B cell (primary cell): ENCODE measurements at regions not wholly inside any gene's neighbourhood (a gene's known extent, or its start where the extent isn't known, plus 50 kb on each side); places are given as distances from the start of the nearest gene placed in this dataset.

Source experiments
- ATAC-seq: fragments of 200-7000 bp; cut with Tn5 transposase; one replicate; pipeline ENCODE4 v1.10.0; 2021; ENCODE audit warnings: low read depth, mild to moderate bottlenecking, moderate number of reproducible peaks, moderate library complexity
- CTCF ChIA-PET: fragments of 350-600 bp; sonication (Branson Sonifier 250); formaldehyde crosslinking; loops from one replicate; lab custom pipeline; 2021; ENCODE audit warnings: antibody characterized with exemption, inconsistent platforms; lab: Charles Lee
- POLR2A ChIA-PET: fragments of 350-600 bp; sonication (Branson Sonifier 250); formaldehyde crosslinking; loops from one replicate; lab custom pipeline; 2021; ENCODE audit warnings: antibody characterized with exemption; lab: Charles Lee
- DNase-seq: peaks from one replicate; pipeline ENCODE4 v3.0.0; 2013
- H2AFZ ChIP-seq: 2 replicates; pipeline ENCODE4 v1.6.1; 2012; ENCODE audit warnings: mild to moderate bottlenecking, low read depth, low read length; ENCODE audit not compliant: insufficient read depth, poor library complexity, severe bottlenecking
- H3K27ac ChIP-seq, 2 donors: 1 replicate in 1 of 2; 2 replicates in 1 of 2; pipeline ENCODE4 v1.5.1; 2012 to 2013; ENCODE audit warnings: low read length in 2 of 2, mild to moderate bottlenecking in 2 of 2, moderate library complexity in 1 of 2
- H3K27me3 ChIP-seq, 4 experiments: fragments of 200-600 bp in 1 of 4; sonication (generic) in 1 of 4; replicated peaks in 1 of 4; 1 replicate in 2 of 4; 2 replicates in 2 of 4; pipeline versions ENCODE4 v1.6.1 to v1.7.0; 2013 to 2016; ENCODE audit warnings: low read length in 3 of 4, mild to moderate bottlenecking in 2 of 4, mixed read lengths in 1 of 4, moderate library complexity in 1 of 4; ENCODE audit not compliant: insufficient read depth in 4 of 4, control insufficient read depth in 3 of 4; ENCODE audit errors: control extremely low read depth in 1 of 4
- H3K36me3 ChIP-seq, 2 experiments: replicated peaks in 1 of 2; 1 replicate in 1 of 2; 2 replicates in 1 of 2; pipeline versions ENCODE4 v1.6.1 to v1.7.1; 2013; ENCODE audit warnings: low read length in 1 of 2; ENCODE audit not compliant: insufficient read depth in 2 of 2, control insufficient read depth in 1 of 2; ENCODE audit errors: control extremely low read depth in 1 of 2, extremely low read depth in 1 of 2
- H3K4me1 ChIP-seq, 2 donors: fragments of 200-600 bp in 1 of 2; sonication (generic) in 1 of 2; 1 replicate in 1 of 2; 2 replicates in 1 of 2; pipeline versions ENCODE4 v1.5.1 to v1.6.1; 2013 to 2017; ENCODE audit warnings: low read length in 2 of 2; ENCODE audit not compliant: control insufficient read depth in 2 of 2, insufficient read depth in 2 of 2
- H3K4me2 ChIP-seq: replicated peaks from 2 replicates; pipeline ENCODE3; 2012; ENCODE audit warnings: mild to moderate bottlenecking, low read depth, low read length; ENCODE audit not compliant: poor library complexity, severe bottlenecking
- H3K4me3 ChIP-seq, 5 experiments: fragments of 200-600 bp in 1 of 5; sonication (generic) in 1 of 5; 1 replicate in 3 of 5; 2 replicates in 2 of 5; pipeline versions ENCODE4 v1.5.1 to v1.7.0; 2011 to 2016; ENCODE audit warnings: low read length in 4 of 5, mild to moderate bottlenecking in 4 of 5, low read depth in 2 of 5, control low read depth in 1 of 5, moderate library complexity in 1 of 5; ENCODE audit not compliant: insufficient read depth in 1 of 5; ENCODE audit errors: control extremely low read depth in 1 of 5, extremely low read depth in 1 of 5
- H3K79me2 ChIP-seq: fragments of 200-600 bp; sonication (generic); one replicate; pipeline ENCODE4 v1.6.0; 2016; ENCODE audit warnings: low read length; ENCODE audit not compliant: control insufficient read depth, insufficient read depth
- H3K9ac ChIP-seq: fragments of 200-600 bp; sonication (generic); 2 replicates; pipeline ENCODE4 v1.6.1; 2017; ENCODE audit warnings: mild to moderate bottlenecking, low read length, moderate library complexity
- H3K9me3 ChIP-seq, 3 donors: one replicate each; pipeline versions ENCODE4 v1.6.1 to v1.7.1; 2013; ENCODE audit warnings: low read length in 2 of 3; ENCODE audit not compliant: control insufficient read depth in 2 of 3, insufficient read depth in 1 of 3; ENCODE audit errors: control extremely low read depth in 1 of 3
- H4K20me1 ChIP-seq: 2 replicates; pipeline ENCODE4 v1.6.0; 2012; ENCODE audit warnings: mild to moderate bottlenecking, low read length; ENCODE audit not compliant: insufficient read depth, control insufficient read depth, poor library complexity, severe bottlenecking
- H3K27ac Mint-ChIP-seq: one replicate; pipeline ENCODE4 v1.8.0; 2021; ENCODE audit warnings: mixed read lengths
- H3K27me3 Mint-ChIP-seq: one replicate; pipeline ENCODE4 v1.8.0; 2021; ENCODE audit warnings: mixed read lengths
- H3K4me1 Mint-ChIP-seq: one replicate; pipeline ENCODE4 v1.8.0; 2021; ENCODE audit warnings: mixed read lengths
- H3K4me3 Mint-ChIP-seq: one replicate; pipeline ENCODE4 v1.8.0; 2021; ENCODE audit warnings: mixed read lengths
- H3K9me3 Mint-ChIP-seq: one replicate; pipeline ENCODE4 v1.8.0; 2022; ENCODE audit warnings: mixed read lengths; ENCODE audit not compliant: insufficient read depth
- CTCF ChIP-seq: fragments of 200-600 bp; IDR thresholded peaks from one replicate; pipeline ENCODE4 v1.8.0; 2022; ENCODE audit warnings: antibody characterized with exemption, mild to moderate bottlenecking
- EZH2 ChIP-seq: IDR thresholded peaks from 2 replicates; pipeline ENCODE4 v1.6.1; 2012; ENCODE audit warnings: borderline replicate concordance, low read depth, mild to moderate bottlenecking, moderate library complexity, low read length; ENCODE audit not compliant: insufficient read depth, poor library complexity, severe bottlenecking
- WGBS: methylation state at CpG from one replicate; pipeline ENCODE4 v1.1.5; 2013; ENCODE audit warnings: missing lambda C conversion rate; ENCODE audit not compliant: insufficient coverage; 5-methylcytosine and 5-hydroxymethylcytosine counted together
- intact Hi-C: fragments of 100-400 bp; cut with micrococcal nuclease; formaldehyde crosslinking; loops from one replicate; pipeline ENCODE4 v1.10.0; 2022

- intact Hi-C loops = no loop called here
- H3K4me2 ChIP-seq = no peak overlapping the region
- no peaks in the 10 kb centered on the region for H3K27me3 ChIP-seq
- no peak overlapping the region for H3K9ac ChIP-seq
- H3K27ac Mint-ChIP-seq = no peak overlapping the region
- no peaks in the 10 kb centered on the region for H3K27me3 Mint-ChIP-seq
- no peak overlapping the region for H3K4me3 ChIP-seq
- no peak overlapping the region for H3K4me3 Mint-ChIP-seq
- no peaks in the 10 kb centered on the region for H3K79me2 ChIP-seq
- DNase-seq = no peak
- H4K20me1 ChIP-seq = no peaks in the 10 kb centered on the region
- H3K4me1 Mint-ChIP-seq = no peaks in the 10 kb centered on the region
- no peaks in the 10 kb centered on the region for H3K36me3 ChIP-seq
- H2AFZ ChIP-seq = no peak overlapping the region
- ChIA-PET CTCF (no interaction called here), POLR2A (no interaction called here)
- TF ChIP-seq EZH2 (no peak), CTCF (no peak)
- WGBS = 100% methylated on average over 3 of the region's 6 CpGs
- H3K27ac ChIP-seq = no peak overlapping the region
- no peak for ATAC-seq
- H3K9me3 Mint-ChIP-seq = no peaks in the 10 kb centered on the region
- no peaks in the 10 kb centered on the region for H3K4me1 ChIP-seq
- H3K9me3 ChIP-seq = peaks cover 0 to 6% (median 3%) of the 10 kb centered on the region in 3 donors
Observed at GRCh38 chr4:189409158-189409557, 531.5 kb upstream of the FRG1 start.

GRCh38 chr4:189414021-189414420 is 526.7 kb upstream of the FRG1 start:
- H3K9me3 ChIP-seq = no peaks in the 10 kb centered on the region
- no peak overlapping the region for H3K27ac ChIP-seq
- no peaks in the 10 kb centered on the region for H4K20me1 ChIP-seq
- no peak overlapping the region for H3K4me2 ChIP-seq
- 84% methylated on average over 3 of the region's 4 CpGs for WGBS
- TF ChIP-seq CTCF (no peak), EZH2 (no peak)
- no peaks in the 10 kb centered on the region for H3K4me1 ChIP-seq
- DNase-seq (no peak), ATAC-seq (no peak)
- POLR2A ChIA-PET = no interaction called here
- no peaks in the 10 kb centered on the region for H3K79me2 ChIP-seq
- intact Hi-C loops = no loop called here
- no peaks in the 10 kb centered on the region for H3K27me3 Mint-ChIP-seq
- H3K9me3 Mint-ChIP-seq = no peaks in the 10 kb centered on the region
- CTCF ChIA-PET = no interaction called here
- H3K4me3 Mint-ChIP-seq = no peak overlapping the region
- no peak overlapping the region for H3K9ac ChIP-seq
- no peak overlapping the region for H2AFZ ChIP-seq
- no peaks in the 10 kb centered on the region for H3K36me3 ChIP-seq
- no peak overlapping the region for H3K4me3 ChIP-seq
- no peaks in the 10 kb centered on the region for H3K4me1 Mint-ChIP-seq
- H3K27ac Mint-ChIP-seq = no peak overlapping the region
- H3K27me3 ChIP-seq = no peaks in the 10 kb centered on the region
